ENCODE measurements at regions not wholly inside any gene's neighbourhood (a gene's known extent, or its start where the extent isn't known, plus 50 kb on each side); places are given as distances from the start of the nearest gene placed in this dataset.

DNA sequence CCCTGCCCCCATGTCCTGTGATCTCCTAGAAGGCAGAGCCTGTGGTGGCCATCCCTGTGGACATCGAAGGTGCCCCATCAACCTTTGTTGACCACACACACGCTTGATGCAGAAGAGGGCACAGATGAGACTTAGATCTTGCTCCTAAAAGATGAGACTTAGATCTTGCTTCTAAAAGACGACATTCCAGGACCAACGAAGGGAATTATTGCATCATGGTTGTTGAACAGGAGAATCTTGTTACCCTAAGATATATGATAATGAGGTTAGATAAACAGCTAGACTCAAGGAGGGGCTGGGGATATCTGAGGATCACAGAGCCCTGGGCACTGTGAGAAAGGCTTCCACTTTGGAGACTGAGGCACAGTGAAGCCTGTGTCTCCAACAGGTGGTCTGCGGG is 91.1 kb upstream of the WSCD2 start:
- H3K9me3 ChIP-seq (ENCODE audit: insufficient read depth, low read depth, low read length) = no peaks in the 10 kb centered on the region
- H3K4me3 ChIP-seq (ENCODE audit: low read length) = no peak overlapping the region
- peaks cover 6% of the 10 kb centered on the region; the same call in 1 of the 2 replicates for H3K4me1 ChIP-seq (ENCODE audit: insufficient read depth, low read length)

GRCh38 chr12:108039794-108040193 is 89.3 kb upstream of the WSCD2 start:
- 91% methylated on average over 4 of the region's 4 CpGs for WGBS
- H3K4me1 ChIP-seq (ENCODE audit: insufficient read depth, low read length) = no peaks in the 10 kb centered on the region
- H3K4me3 ChIP-seq (ENCODE audit: low read length) = no peak overlapping the region
- H3K9ac ChIP-seq (ENCODE audit: low read depth, low read length) = no peak overlapping the region
- no peaks in the 10 kb centered on the region for H3K36me3 ChIP-seq (ENCODE audit: insufficient read depth, low read length)
- H3K27me3 ChIP-seq (ENCODE audit: insufficient read depth, low read length) = peaks cover 35% of the 10 kb centered on the region
- H3K27ac ChIP-seq (ENCODE audit: low read depth, low read length) = no peak overlapping the region
- no peaks in the 10 kb centered on the region for H3K9me3 ChIP-seq (ENCODE audit: insufficient read depth, low read depth, low read length)

More for the DNA sequence above, 91.1 kb upstream of the WSCD2 start:
- no peaks in the 10 kb centered on the region for H3K36me3 ChIP-seq (ENCODE audit: insufficient read depth, low read length)
- no peak overlapping the region for H3K27ac ChIP-seq (ENCODE audit: low read depth, low read length)
- WGBS = 91% methylated on average over 5 of the region's 5 CpGs
- H3K27me3 ChIP-seq (ENCODE audit: insufficient read depth, low read length) = peaks cover 39% of the 10 kb centered on the region
- no peak overlapping the region for H3K9ac ChIP-seq (ENCODE audit: low read depth, low read length)

GRCh38 chr12:108040947-108041346 is 88.1 kb upstream of the WSCD2 start:
- no peaks in the 10 kb centered on the region for H3K9me3 ChIP-seq (ENCODE audit: insufficient read depth, low read depth, low read length)
- no peak overlapping the region for H3K27ac ChIP-seq (ENCODE audit: low read depth, low read length)
- WGBS = 86% methylated on average over 2 of the region's 2 CpGs
- H3K27me3 ChIP-seq (ENCODE audit: insufficient read depth, low read length) = peaks cover 23% of the 10 kb centered on the region
- no peaks in the 10 kb centered on the region for H3K36me3 ChIP-seq (ENCODE audit: insufficient read depth, low read length)
- H3K4me1 ChIP-seq (ENCODE audit: insufficient read depth, low read length) = no peaks in the 10 kb centered on the region
- H3K4me3 ChIP-seq (ENCODE audit: low read length) = no peak overlapping the region
- H3K9ac ChIP-seq (ENCODE audit: low read depth, low read length) = no peak overlapping the region

DNA sequence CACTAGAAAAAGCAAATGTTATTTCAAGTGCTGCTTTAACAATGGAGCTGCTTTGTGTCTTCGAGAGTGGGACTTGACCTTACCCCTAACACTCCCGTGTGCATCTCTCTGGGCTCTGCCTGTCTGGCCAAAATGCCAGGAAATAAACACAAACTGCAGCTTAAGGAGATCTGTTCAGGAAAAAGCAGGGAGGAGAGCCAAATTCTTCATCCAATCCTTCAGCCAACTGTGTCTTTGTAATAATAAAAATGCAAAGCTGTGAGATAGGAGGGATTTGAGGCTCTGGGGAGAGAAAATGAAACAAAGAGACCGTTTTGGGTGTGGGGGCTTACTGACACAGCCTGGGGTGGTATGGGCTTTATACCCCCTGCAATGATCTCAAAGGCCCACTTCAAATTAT is 85.8 kb upstream of the WSCD2 start:
- Histone ChIP-seq H3K27ac (ENCODE audit: low read depth, low read length) (no peak overlapping the region), H3K36me3 (ENCODE audit: insufficient read depth, low read length) (no peaks in the 10 kb centered on the region), H3K4me1 (ENCODE audit: insufficient read depth, low read length) (no peaks in the 10 kb centered on the region; the same call in 1 of the 2 replicates), H3K9me3 (ENCODE audit: insufficient read depth, low read depth, low read length) (no peaks in the 10 kb centered on the region), H3K4me3 (ENCODE audit: low read length) (no peak overlapping the region), H3K27me3 (ENCODE audit: insufficient read depth, low read length) (0 out of 2 replicates have a peak, but pooled peaks cover 8% of the 10 kb centered on the region), H3K9ac (ENCODE audit: low read depth, low read length) (no peak overlapping the region)
- WGBS = 83% methylated on average over 3 of the region's 3 CpGs

GRCh38 chr12:108043750-108044533 is 85.1 kb upstream of the WSCD2 start:
- WGBS = 87% methylated on average over 7 of the region's 7 CpGs
- Histone ChIP-seq H3K36me3 (ENCODE audit: insufficient read depth, low read length) (no peaks in the 10 kb centered on the region), H3K27me3 (ENCODE audit: insufficient read depth, low read length) (0 out of 2 replicates have a peak, but pooled peaks cover 3% of the 10 kb centered on the region), H3K9ac (ENCODE audit: low read depth, low read length) (no peak overlapping the region), H3K9me3 (ENCODE audit: insufficient read depth, low read depth, low read length) (no peaks in the 10 kb centered on the region), H3K4me3 (ENCODE audit: low read length) (no peak overlapping the region), H3K4me1 (ENCODE audit: insufficient read depth, low read length) (no peaks in the 10 kb centered on the region; the same call in 1 of the 2 replicates), H3K27ac (ENCODE audit: low read depth, low read length) (no peak overlapping the region)

DNA sequence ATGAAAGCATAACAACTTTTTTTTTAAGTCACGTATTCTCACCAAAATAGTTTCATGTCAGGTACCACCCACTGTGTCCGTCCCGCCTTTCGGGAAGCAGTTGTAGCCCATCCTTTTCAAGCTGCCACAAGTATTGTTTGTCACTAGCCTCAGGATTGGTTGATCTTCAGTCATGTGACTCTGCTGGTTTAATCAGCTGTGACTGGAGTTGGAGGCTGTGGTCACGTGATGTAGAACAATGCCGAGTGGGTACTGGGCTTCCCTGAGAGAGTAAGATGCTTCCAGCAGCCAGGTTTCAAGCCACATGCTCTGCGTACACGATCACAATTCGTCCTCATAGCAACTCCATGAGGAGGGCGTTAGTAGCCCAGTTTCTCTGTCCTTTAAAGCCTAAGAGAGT is 83.0 kb upstream of the WSCD2 start:
- H3K4me1 ChIP-seq (ENCODE audit: insufficient read depth, low read length) = no peaks in the 10 kb centered on the region; the same call in 1 of the 2 replicates
- H3K36me3 ChIP-seq (ENCODE audit: insufficient read depth, low read length) = no peaks in the 10 kb centered on the region
- no peak overlapping the region for H3K27ac ChIP-seq (ENCODE audit: low read depth, low read length)
- H3K27me3 ChIP-seq (ENCODE audit: insufficient read depth, low read length) = no peaks in the 10 kb centered on the region
- H3K9ac ChIP-seq (ENCODE audit: low read depth, low read length) = no peak overlapping the region
- no peaks in the 10 kb centered on the region for H3K9me3 ChIP-seq (ENCODE audit: insufficient read depth, low read depth, low read length)
- 95% methylated on average over 10 of the region's 10 CpGs for WGBS
- H3K4me3 ChIP-seq (ENCODE audit: low read length) = no peak overlapping the region

DNA sequence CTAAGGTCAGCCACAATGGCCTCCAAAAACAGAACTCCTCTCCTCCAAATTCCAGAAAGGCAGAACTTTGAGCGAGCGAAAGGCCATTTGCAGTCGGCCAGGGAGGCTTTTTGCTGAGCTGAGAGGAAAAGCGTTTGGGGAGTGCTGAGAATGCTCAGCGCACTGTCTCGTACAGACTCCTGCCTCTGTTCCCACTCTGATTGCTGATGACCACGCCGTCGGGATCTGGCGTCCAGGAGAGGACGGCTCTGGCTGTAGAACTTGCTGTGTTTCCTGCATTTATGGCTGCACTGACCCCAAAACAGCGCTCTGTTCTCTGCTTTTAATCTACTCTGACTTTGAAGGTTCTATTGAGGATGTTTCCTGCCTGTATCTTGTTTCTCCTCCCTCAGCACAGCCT is 82.4 kb upstream of the WSCD2 start:
- H3K9ac ChIP-seq (ENCODE audit: low read depth, low read length) = no peak overlapping the region
- H3K4me3 ChIP-seq (ENCODE audit: low read length) = no peak overlapping the region
- no peaks in the 10 kb centered on the region for H3K9me3 ChIP-seq (ENCODE audit: insufficient read depth, low read depth, low read length)
- no peaks in the 10 kb centered on the region for H3K27me3 ChIP-seq (ENCODE audit: insufficient read depth, low read length)
- H3K4me1 ChIP-seq (ENCODE audit: insufficient read depth, low read length) = no peaks in the 10 kb centered on the region; the same call in 1 of the 2 replicates
- 97% methylated on average over 12 of the region's 12 CpGs for WGBS
- H3K36me3 ChIP-seq (ENCODE audit: insufficient read depth, low read length) = no peaks in the 10 kb centered on the region
- H3K27ac ChIP-seq (ENCODE audit: low read depth, low read length) = no peak overlapping the region

DNA sequence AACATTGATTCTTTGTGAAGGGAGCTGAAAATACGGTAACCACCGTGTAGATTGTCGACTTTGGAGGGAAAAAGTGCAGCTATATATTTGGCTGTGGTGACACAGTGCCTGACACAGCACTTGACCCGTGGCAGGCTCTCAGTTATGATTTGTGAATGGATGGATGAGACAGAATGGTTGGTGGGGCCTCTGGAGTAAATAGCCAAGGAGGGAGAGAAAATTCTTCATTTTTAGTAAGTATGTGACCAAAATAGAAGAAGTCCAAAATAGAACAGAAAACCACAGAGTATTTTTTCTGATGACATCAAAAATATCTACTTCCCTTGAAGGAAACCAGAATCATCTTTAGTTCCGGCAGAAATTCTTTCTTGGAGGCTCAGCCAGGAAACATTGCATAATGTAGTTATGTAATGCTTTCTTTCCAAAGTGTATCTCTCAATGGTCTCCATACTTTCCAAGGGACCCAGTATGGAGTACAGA is 82.0 kb upstream of the WSCD2 start:
- Histone ChIP-seq H3K9me3 (ENCODE audit: insufficient read depth, low read depth, low read length) (no peaks in the 10 kb centered on the region), H3K27me3 (ENCODE audit: insufficient read depth, low read length) (no peaks in the 10 kb centered on the region), H3K27ac (ENCODE audit: low read depth, low read length) (no peak overlapping the region), H3K9ac (ENCODE audit: low read depth, low read length) (no peak overlapping the region), H3K4me1 (ENCODE audit: insufficient read depth, low read length) (no peaks in the 10 kb centered on the region; the same call in 1 of the 2 replicates), H3K36me3 (ENCODE audit: insufficient read depth, low read length) (no peaks in the 10 kb centered on the region), H3K4me3 (ENCODE audit: low read length) (no peak overlapping the region)
- WGBS = 94% methylated on average over 5 of the region's 5 CpGs

DNA sequence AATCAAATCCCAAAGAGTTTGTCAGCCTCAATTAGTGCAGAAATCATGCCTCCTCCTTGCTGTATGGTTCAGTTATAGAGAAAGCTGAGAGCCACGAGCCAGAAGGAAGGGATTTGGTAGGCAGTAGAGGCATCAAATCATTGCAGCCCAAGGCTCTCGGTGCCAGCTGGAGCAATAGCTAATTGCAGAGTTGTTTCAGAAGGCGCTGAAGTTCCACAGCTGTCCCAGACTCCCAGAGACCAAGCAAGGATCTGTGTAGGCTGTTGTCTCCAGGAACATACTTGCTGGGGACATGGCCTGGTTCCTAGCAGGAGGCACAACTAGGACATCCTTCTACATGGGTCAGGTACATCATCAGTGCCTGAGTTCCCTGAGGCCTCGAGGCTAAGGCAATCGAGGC is 80.4 kb upstream of the WSCD2 start:
- no peak overlapping the region for H3K9ac ChIP-seq (ENCODE audit: low read depth, low read length)
- no peak overlapping the region for H3K27ac ChIP-seq (ENCODE audit: low read depth, low read length)
- 89% methylated on average over 5 of the region's 5 CpGs for WGBS
- H3K27me3 ChIP-seq (ENCODE audit: insufficient read depth, low read length) = no peaks in the 10 kb centered on the region
- H3K4me1 ChIP-seq (ENCODE audit: insufficient read depth, low read length) = no peaks in the 10 kb centered on the region; the same call in 1 of the 2 replicates
- H3K4me3 ChIP-seq (ENCODE audit: low read length) = no peak overlapping the region
- H3K36me3 ChIP-seq (ENCODE audit: insufficient read depth, low read length) = no peaks in the 10 kb centered on the region
- no peaks in the 10 kb centered on the region for H3K9me3 ChIP-seq (ENCODE audit: insufficient read depth, low read depth, low read length)

DNA sequence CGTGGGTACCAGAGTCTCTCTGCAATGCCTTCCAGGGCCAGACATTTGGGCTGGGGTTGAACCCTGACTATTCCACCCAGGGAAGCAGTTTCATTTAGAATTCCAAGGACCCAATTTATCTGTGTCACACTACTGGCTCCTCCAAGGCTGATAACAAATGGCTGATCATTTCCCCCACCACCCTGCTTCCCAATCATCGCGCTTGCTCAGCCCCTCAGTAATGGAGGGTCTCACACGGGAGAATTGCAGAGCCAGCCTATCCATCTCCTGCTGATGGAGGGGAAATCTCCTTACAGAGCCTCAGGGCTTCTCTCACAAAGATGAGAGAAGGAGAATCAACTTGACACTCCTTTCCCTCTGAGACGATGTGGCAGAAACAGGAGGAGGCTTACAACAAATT is 78.4 kb upstream of the WSCD2 start:
- 76% methylated on average over 5 of the region's 5 CpGs for WGBS
- no peaks in the 10 kb centered on the region for H3K27me3 ChIP-seq (ENCODE audit: insufficient read depth, low read length)
- no peak overlapping the region for H3K4me3 ChIP-seq (ENCODE audit: low read length)
- no peak overlapping the region for H3K9ac ChIP-seq (ENCODE audit: low read depth, low read length)
- H3K4me1 ChIP-seq (ENCODE audit: insufficient read depth, low read length) = peaks cover 9% of the 10 kb centered on the region; the same call in 1 of the 2 replicates
- H3K36me3 ChIP-seq (ENCODE audit: insufficient read depth, low read length) = no peaks in the 10 kb centered on the region
- H3K9me3 ChIP-seq (ENCODE audit: insufficient read depth, low read depth, low read length) = no peaks in the 10 kb centered on the region
- H3K27ac ChIP-seq (ENCODE audit: low read depth, low read length) = no peak overlapping the region

DNA sequence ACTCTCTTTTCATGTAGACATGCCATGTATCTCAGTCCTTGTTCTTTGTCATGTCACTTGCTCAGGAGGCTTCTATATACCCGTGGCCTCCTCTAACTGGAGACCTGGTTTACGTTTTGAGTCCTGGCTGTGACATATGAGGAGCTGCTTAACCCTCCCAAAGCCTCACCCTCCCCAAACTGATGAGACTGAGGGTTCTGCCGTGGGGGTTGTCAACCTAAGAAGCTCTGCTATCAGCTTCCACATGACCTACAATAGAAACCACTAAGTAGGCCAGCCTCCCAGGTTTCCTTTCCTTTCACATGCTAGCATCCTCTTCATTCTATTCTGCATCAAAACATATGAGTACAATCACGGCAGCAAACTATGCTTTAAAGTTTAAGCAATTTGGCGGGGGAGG is 76.8 kb upstream of the WSCD2 start:
- H3K36me3 ChIP-seq (ENCODE audit: insufficient read depth, low read length) = no peaks in the 10 kb centered on the region
- 75% methylated on average over 5 of the region's 5 CpGs for WGBS

More for the DNA sequence above, 76.8 kb upstream of the WSCD2 start:
- Histone ChIP-seq H3K9ac (ENCODE audit: low read depth, low read length) (no peak overlapping the region), H3K27me3 (ENCODE audit: insufficient read depth, low read length) (no peaks in the 10 kb centered on the region), H3K27ac (ENCODE audit: low read depth, low read length) (no peak overlapping the region), H3K4me3 (ENCODE audit: low read length) (no peak overlapping the region), H3K9me3 (ENCODE audit: insufficient read depth, low read depth, low read length) (no peaks in the 10 kb centered on the region), H3K4me1 (ENCODE audit: insufficient read depth, low read length) (peaks cover 9% of the 10 kb centered on the region; the same call in 1 of the 2 replicates)

Data from HUES64 (cell line).